SH-SY5Y (cell line): ENCODE measurements at regions not wholly inside any gene's neighbourhood (a gene's known extent, or its start where the extent isn't known, plus 50 kb on each side); places are given as distances from the start of the nearest gene placed in this dataset.

Experiments
- GATA2 ChIP-seq: IDR thresholded peaks from 2 replicates; pipeline ENCODE4 v1.6.1; 2011; ENCODE audit warnings: mild to moderate bottlenecking, low read depth, low read length
- GATA3 ChIP-seq: IDR thresholded peaks from 2 replicates; pipeline ENCODE4 v1.6.1; 2011; ENCODE audit warnings: low read depth, mild to moderate bottlenecking, low read length, moderate library complexity

- TF ChIP-seq GATA3, result no peak
- TF ChIP-seq GATA2, result no peak
Observed at GRCh38 chr6:164294047-164294784, 879.7 kb downstream of the QKI start.
